ENCODE measurements at regions not wholly inside any gene's neighbourhood (a gene's known extent, or its start where the extent isn't known, plus 50 kb on each side); places are given as distances from the start of the nearest gene placed in this dataset.

DNA sequence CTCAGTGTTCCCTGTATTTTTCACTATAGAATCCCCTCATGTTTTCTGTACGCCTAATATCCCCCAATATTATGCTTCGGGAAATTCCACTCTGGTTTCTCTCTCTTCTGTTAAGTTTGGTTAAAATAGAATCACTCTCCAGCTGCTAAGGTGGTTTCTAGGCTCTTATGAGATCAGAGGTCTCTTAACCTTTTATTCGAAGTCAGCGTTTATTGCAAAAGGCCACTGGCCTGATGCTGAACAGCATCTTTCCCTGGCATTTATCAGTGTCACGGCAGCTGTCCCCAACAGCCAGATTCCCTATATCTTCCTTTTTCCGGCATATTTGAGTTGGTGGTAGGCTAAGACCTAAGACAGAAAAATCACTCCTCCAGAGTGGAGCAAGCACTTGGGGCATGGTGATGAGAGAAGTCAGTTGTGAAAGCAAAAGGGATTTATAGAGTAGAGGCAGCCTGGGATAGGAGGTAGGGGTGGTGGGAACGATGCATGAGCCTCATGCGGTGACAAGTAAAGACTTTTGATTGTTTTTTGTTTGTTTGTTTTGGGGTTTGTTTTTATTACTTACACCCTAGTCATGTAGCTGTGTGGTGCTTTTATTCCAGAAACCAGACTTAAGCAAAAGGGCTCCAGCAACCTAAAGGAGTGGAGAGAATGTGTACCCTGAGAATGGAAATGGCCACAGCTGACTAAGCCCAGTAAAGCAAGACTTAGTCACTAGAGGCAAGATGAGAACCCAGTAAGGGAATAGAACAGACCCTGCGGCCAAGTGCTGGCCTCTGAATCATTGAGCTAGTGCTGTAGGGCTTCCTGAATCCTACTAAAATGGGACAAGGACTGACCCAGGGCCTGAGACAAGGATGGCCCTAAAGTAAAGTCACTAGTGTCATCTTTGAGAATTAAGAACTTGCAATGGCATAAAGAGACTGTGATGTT, 197.6 kb upstream of the PRNP start:
- H3K27me3 ChIP-seq (ENCODE audit: low read depth), result peaks cover 4% of the 10 kb centered on the region
- H3K4me1 ChIP-seq, result no peaks in the 10 kb centered on the region
- intact Hi-C loops (cut with micrococcal nuclease), result no loop called here
- TF ChIP-seq, protein P1, sequence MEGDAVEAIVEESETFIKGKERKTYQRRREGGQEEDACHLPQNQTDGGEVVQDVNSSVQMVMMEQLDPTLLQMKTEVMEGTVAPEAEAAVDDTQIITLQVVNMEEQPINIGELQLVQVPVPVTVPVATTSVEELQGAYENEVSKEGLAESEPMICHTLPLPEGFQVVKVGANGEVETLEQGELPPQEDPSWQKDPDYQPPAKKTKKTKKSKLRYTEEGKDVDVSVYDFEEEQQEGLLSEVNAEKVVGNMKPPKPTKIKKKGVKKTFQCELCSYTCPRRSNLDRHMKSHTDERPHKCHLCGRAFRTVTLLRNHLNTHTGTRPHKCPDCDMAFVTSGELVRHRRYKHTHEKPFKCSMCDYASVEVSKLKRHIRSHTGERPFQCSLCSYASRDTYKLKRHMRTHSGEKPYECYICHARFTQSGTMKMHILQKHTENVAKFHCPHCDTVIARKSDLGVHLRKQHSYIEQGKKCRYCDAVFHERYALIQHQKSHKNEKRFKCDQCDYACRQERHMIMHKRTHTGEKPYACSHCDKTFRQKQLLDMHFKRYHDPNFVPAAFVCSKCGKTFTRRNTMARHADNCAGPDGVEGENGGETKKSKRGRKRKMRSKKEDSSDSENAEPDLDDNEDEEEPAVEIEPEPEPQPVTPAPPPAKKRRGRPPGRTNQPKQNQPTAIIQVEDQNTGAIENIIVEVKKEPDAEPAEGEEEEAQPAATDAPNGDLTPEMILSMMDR (IDR thresholded peaks at IDR 0.05; ENCODE audit: borderline replicate concordance), result no peak
- DNase-seq, result no peak
- no peaks in the 10 kb centered on the region for H3K36me3 ChIP-seq
- no peaks in the 10 kb centered on the region for H3K9me3 ChIP-seq (replicated peaks)
- H3K4me3 ChIP-seq, result no peak overlapping the region
- H3K27ac ChIP-seq (replicated peaks), result no peak overlapping the region

DNA sequence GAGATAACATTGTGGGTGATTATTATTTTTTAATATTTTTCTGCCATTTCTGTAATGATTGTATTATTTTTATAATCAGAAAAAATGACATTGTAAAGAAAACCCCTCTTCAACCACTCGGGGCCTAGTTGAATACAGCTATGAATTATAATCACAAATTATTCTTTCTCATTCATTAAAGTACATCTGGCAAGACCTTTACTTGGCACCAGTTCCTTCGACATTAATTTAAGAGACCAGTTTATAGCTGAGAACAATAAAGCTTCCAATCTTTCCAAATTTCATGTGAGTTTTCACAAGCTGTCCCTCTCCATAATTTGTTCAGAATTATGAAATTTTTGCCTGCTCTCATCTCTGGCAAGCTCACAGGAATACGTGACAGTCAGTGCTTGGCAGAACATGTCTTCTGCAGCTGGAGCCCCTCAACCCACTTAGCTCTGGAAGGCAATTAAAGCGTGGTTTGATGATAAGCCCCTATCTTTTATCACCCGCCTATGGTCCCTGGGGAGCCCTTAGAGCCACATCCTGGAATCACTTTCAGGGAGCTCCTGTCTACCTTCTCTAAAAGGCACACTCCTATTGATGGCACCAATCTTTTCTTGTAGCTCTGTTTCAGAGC, 201.8 kb upstream of the PRNP start:
- H3K27me3 ChIP-seq (ENCODE audit: low read depth), result peaks cover 9% of the 10 kb centered on the region
- TF ChIP-seq, protein P1 (IDR thresholded peaks at IDR 0.05; ENCODE audit: borderline replicate concordance), result no peak
- no peak for DNase-seq
- intact Hi-C loops (cut with micrococcal nuclease), result no loop called here
- no peak overlapping the region for H3K4me3 ChIP-seq
- H3K36me3 ChIP-seq, result no peaks in the 10 kb centered on the region
- no peak overlapping the region for H3K27ac ChIP-seq (replicated peaks)
- no peaks in the 10 kb centered on the region for H3K9me3 ChIP-seq (replicated peaks)
- H3K4me1 ChIP-seq, result no peaks in the 10 kb centered on the region

DNA sequence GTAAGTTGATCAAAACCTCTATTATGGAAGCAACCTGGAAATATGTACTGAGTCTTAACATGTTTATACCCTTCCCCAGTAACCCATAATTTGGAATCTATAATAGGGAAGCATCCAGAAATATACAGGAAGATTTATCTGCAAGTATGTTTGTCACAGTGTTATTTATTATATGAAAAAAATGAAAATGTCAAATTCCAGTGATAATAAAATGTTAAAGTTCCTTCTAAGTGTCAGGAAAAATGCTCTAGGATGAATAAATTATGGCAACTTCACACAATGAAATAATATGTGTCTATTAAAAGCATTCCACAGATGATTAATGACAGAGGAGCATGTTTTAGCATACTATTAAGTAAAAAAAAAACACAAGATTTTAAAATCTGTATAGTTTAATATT, 202.3 kb upstream of the PRNP start:
- no peak for DNase-seq
- no peaks in the 10 kb centered on the region for H3K4me1 ChIP-seq
- TF ChIP-seq, protein P1 (IDR thresholded peaks at IDR 0.05; ENCODE audit: borderline replicate concordance), result no peak
- H3K36me3 ChIP-seq, result no peaks in the 10 kb centered on the region
- H3K9me3 ChIP-seq (replicated peaks), result no peaks in the 10 kb centered on the region
- peaks cover 9% of the 10 kb centered on the region for H3K27me3 ChIP-seq (ENCODE audit: low read depth)
- intact Hi-C loops (cut with micrococcal nuclease), result no loop called here
- H3K27ac ChIP-seq (replicated peaks), result no peak overlapping the region
- H3K4me3 ChIP-seq, result no peak overlapping the region

DNA sequence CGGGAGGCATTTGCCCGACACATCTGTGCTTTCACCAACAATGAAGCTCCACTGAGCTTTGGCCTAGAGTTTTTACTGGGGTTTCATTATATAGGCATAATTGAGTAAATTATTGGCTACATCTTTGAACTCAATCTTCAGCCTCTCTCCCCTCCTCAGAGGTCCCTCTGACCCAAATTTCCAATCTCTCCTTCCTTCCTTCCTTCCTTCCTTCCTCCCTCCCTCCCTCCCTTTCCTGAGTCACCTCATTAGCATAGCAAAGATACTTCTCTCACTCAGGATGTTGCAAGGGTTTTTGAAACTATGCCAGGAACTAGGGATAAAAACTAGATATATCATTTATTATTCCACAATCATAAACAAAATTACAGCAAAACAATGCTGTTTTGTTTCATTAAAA, 202.8 kb upstream of the PRNP start:
- Histone ChIP-seq H3K9me3 (replicated peaks) (no peaks in the 10 kb centered on the region), H3K4me1 (no peaks in the 10 kb centered on the region), H3K4me3 (no peak overlapping the region), H3K27me3 (ENCODE audit: low read depth) (peaks cover 9% of the 10 kb centered on the region), H3K27ac (replicated peaks) (no peak overlapping the region), H3K36me3 (no peaks in the 10 kb centered on the region)
- TF ChIP-seq, protein P1 (IDR thresholded peaks at IDR 0.05; ENCODE audit: borderline replicate concordance), result no peak
- intact Hi-C loops (cut with micrococcal nuclease), result no loop called here
- no peak for DNase-seq

DNA sequence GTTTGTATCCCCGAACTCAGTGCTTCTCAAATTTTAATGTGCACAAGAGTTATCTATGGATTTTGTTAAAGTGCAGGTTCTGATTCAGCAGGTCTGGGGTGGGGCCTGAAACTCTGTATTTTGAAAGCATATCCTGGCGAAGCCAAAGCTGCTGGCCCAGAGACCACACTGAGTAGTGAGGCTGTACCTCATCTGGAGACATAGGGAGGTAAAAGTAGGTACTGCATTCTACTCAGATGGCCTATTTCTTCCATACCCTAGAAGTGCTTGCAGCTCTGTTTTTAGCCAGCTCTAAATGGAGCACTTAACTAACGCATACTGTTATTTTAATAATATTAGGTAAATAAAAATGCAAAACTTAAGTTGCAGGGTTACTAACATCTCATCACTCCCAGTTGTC, 206.2 kb upstream of the PRNP start:
- H3K4me3 ChIP-seq, result no peak overlapping the region
- TF ChIP-seq, protein P1 (IDR thresholded peaks at IDR 0.05; ENCODE audit: borderline replicate concordance), result no peak
- intact Hi-C loops (cut with micrococcal nuclease), result no loop called here
- no peaks in the 10 kb centered on the region for H3K4me1 ChIP-seq
- no peak for DNase-seq
- no peaks in the 10 kb centered on the region for H3K9me3 ChIP-seq (replicated peaks)
- peaks cover 5% of the 10 kb centered on the region for H3K27me3 ChIP-seq (ENCODE audit: low read depth)
- H3K27ac ChIP-seq (replicated peaks), result no peak overlapping the region
- H3K36me3 ChIP-seq, result no peaks in the 10 kb centered on the region
